Glutamatergic neuron (in vitro differentiated cells): ENCODE measurements at regions not wholly inside any gene's neighbourhood (a gene's known extent, or its start where the extent isn't known, plus 50 kb on each side); places are given as distances from the start of the nearest gene placed in this dataset.

ENCODE experiments used
- DNase-seq: peaks from one replicate; pipeline ENCODE4 v3.0.0; 2022
- H3K27ac Mint-ChIP-seq: one replicate; pipeline ENCODE4 v1.8.0; 2020; ENCODE audit warnings: mild to moderate bottlenecking, mixed read lengths, inconsistent platforms; ENCODE audit not compliant: unreplicated experiment
- H3K27me3 Mint-ChIP-seq: one replicate; pipeline ENCODE4 v1.8.0; 2020; ENCODE audit warnings: mild to moderate bottlenecking, moderate library complexity, mixed read lengths, inconsistent platforms; ENCODE audit not compliant: unreplicated experiment
- H3K36me3 Mint-ChIP-seq: one replicate; pipeline ENCODE4 v1.8.0; 2020; ENCODE audit warnings: mild to moderate bottlenecking, mixed read lengths, inconsistent platforms; ENCODE audit not compliant: unreplicated experiment
- H3K4me1 Mint-ChIP-seq: one replicate; pipeline ENCODE4 v1.8.0; 2020; ENCODE audit warnings: mild to moderate bottlenecking, low read depth, mixed read lengths, inconsistent platforms; ENCODE audit not compliant: unreplicated experiment
- H3K4me3 Mint-ChIP-seq: one replicate; pipeline ENCODE4 v1.8.0; 2020; ENCODE audit warnings: mild to moderate bottlenecking, mixed read lengths, inconsistent platforms; ENCODE audit not compliant: unreplicated experiment
- H3K9me3 Mint-ChIP-seq: one replicate; pipeline ENCODE4 v1.8.0; 2020; ENCODE audit warnings: mild to moderate bottlenecking, moderate library complexity, mixed read lengths, inconsistent platforms; ENCODE audit not compliant: unreplicated experiment
- TF ChIP-seq, protein P1 (sequence below): fragments of 200-600 bp; sonication (generic); IDR thresholded peaks from one replicate; pipeline ENCODE4 v1.5.0; 2021; ENCODE audit not compliant: partially characterized antibody, unreplicated experiment

GRCh38 chr4:149952716-149953115 is 125.5 kb upstream of the DCLK2 start:
- H3K4me3 Mint-ChIP-seq, result no peak overlapping the region
- H3K27ac Mint-ChIP-seq, result no peak overlapping the region
- no peak for DNase-seq
- no peaks in the 10 kb centered on the region for H3K9me3 Mint-ChIP-seq
- TF ChIP-seq, protein P1, sequence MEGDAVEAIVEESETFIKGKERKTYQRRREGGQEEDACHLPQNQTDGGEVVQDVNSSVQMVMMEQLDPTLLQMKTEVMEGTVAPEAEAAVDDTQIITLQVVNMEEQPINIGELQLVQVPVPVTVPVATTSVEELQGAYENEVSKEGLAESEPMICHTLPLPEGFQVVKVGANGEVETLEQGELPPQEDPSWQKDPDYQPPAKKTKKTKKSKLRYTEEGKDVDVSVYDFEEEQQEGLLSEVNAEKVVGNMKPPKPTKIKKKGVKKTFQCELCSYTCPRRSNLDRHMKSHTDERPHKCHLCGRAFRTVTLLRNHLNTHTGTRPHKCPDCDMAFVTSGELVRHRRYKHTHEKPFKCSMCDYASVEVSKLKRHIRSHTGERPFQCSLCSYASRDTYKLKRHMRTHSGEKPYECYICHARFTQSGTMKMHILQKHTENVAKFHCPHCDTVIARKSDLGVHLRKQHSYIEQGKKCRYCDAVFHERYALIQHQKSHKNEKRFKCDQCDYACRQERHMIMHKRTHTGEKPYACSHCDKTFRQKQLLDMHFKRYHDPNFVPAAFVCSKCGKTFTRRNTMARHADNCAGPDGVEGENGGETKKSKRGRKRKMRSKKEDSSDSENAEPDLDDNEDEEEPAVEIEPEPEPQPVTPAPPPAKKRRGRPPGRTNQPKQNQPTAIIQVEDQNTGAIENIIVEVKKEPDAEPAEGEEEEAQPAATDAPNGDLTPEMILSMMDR, result no peak
- H3K27me3 Mint-ChIP-seq, result peaks cover 1% of the 10 kb centered on the region
- no peaks in the 10 kb centered on the region for H3K36me3 Mint-ChIP-seq
- H3K4me1 Mint-ChIP-seq, result peaks cover 3% of the 10 kb centered on the region

DNA sequence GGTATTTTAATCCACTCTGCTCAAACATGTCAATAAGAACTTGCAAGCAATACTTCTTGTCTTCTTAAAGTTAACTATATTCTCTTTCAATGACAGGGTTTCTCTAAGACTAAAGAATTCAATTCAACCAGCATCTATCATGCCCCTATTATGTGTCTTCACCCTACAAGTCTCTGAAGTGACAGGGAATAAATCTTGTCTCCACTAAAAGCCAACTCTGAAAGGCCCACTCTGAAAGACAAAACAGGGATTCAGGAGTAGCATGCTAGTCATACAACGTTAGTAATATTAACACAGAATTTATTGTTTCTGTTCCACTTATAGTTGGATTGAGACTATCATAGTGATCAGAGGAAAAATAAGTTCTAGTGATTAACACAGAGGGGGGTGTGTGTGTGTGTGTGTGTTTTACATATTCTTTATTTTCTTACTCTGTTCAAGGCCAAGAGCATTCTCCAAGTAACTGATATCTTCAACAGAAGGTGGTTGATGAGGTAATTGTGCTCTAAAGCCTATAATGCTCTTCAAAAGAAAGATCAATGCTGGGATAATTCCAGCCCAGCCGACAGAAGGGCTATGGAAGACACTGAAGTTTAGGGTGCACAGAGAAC is 122.4 kb upstream of the DCLK2 start:
- Mint-ChIP-seq H3K27ac (no peak overlapping the region), H3K27me3 (peaks cover 1% of the 10 kb centered on the region), H3K4me3 (no peak overlapping the region), H3K9me3 (no peaks in the 10 kb centered on the region), H3K36me3 (no peaks in the 10 kb centered on the region), H3K4me1 (peaks cover 3% of the 10 kb centered on the region)
- TF ChIP-seq, protein P1, result no peak
- no peak for DNase-seq

DNA sequence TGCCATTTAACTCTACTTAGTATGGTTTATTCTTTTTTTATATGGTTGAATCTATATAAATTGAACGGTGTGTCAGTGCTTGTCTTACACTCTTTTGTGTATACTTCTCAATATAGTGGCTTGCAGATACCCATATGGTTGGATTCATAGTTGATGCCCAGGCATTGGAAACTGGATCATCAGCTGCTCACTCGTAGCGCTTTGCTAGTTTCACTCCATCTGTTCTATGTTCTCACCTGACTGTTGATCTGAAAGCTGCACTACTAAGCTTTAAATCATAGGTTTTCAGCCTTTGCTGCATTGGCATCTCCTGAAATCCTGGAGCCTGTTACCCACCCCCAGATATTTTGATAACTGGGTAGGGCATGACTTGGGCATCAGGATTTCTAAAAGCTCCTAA is 121.6 kb upstream of the DCLK2 start:
- TF ChIP-seq, protein P1, result no peak
- Mint-ChIP-seq H3K4me1 (peaks cover 3% of the 10 kb centered on the region), H3K27me3 (peaks cover 1% of the 10 kb centered on the region), H3K27ac (no peak overlapping the region), H3K36me3 (no peaks in the 10 kb centered on the region), H3K9me3 (no peaks in the 10 kb centered on the region), H3K4me3 (no peak overlapping the region)
- DNase-seq, result no peak

GRCh38 chr4:149961876-149962597 is 116.2 kb upstream of the DCLK2 start:
- no peak for DNase-seq
- Mint-ChIP-seq H3K27me3 (no peaks in the 10 kb centered on the region), H3K4me1 (no peaks in the 10 kb centered on the region), H3K9me3 (no peaks in the 10 kb centered on the region), H3K36me3 (no peaks in the 10 kb centered on the region), H3K27ac (no peak overlapping the region), H3K4me3 (no peak overlapping the region)
- TF ChIP-seq, protein P1, result no peak
